NCI-H82 (cell line): ENCODE measurements at regions not wholly inside any gene's neighbourhood (a gene's known extent, or its start where the extent isn't known, plus 50 kb on each side); places are given as distances from the start of the nearest gene placed in this dataset.
"Not testable (repeated sequence)": the region's sequence is repeated elsewhere in the genome, so short reads cannot be mapped to it uniquely, and the experiment has no call there.

Experiments
- DNase-seq: peaks from one replicate; lab custom pipeline; 2025; lab: John Stamatoyannopoulos, UW

GRCh38 chr6:60789601-60790000 is 1496.4 kb downstream of the KHDRBS2 start:
- DNase-seq, result not testable (repeated sequence)

GRCh38 chr6:60782698-60783464 is 1503.1 kb downstream of the KHDRBS2 start:
- DNase-seq, result not testable (repeated sequence)

- not testable (repeated sequence) for DNase-seq
These were observed 1506.4 kb downstream of the KHDRBS2 start for GRCh38 chr6:60779591-60779990.

GRCh38 chr6:60767791-60768499 is 1518.1 kb downstream of the KHDRBS2 start:
- not testable (repeated sequence) for DNase-seq

- not testable (repeated sequence) for DNase-seq
These were observed 1520.7 kb downstream of the KHDRBS2 start for GRCh38 chr6:60765331-60765730.

- DNase-seq, result not testable (repeated sequence)
These were observed 1522.5 kb downstream of the KHDRBS2 start for GRCh38 chr6:60763464-60764080.

- DNase-seq, result not testable (repeated sequence)
These were observed 1525.1 kb downstream of the KHDRBS2 start for GRCh38 chr6:60760928-60761327.

- not testable (repeated sequence) for DNase-seq
These were observed 1526.7 kb downstream of the KHDRBS2 start for GRCh38 chr6:60759149-60759825.

- not testable (repeated sequence) for DNase-seq
These were observed 1527.3 kb downstream of the KHDRBS2 start for GRCh38 chr6:60758725-60759124.

GRCh38 chr6:60754879-60755278 is 1531.1 kb downstream of the KHDRBS2 start:
- DNase-seq, result no peak

- DNase-seq, result not testable (repeated sequence)
These were observed 1535.5 kb downstream of the KHDRBS2 start for GRCh38 chr6:60750353-60751081.

- DNase-seq, result not testable (repeated sequence)
These were observed 1538.1 kb downstream of the KHDRBS2 start for GRCh38 chr6:60747765-60748556.

- not testable (repeated sequence) for DNase-seq
These were observed 1548.1 kb downstream of the KHDRBS2 start for GRCh38 chr6:60737764-60738425.

GRCh38 chr6:60737315-60737714 is 1548.7 kb downstream of the KHDRBS2 start:
- DNase-seq, result not testable (repeated sequence)

GRCh38 chr6:60723935-60724334 is 1562.1 kb downstream of the KHDRBS2 start:
- not testable (repeated sequence) for DNase-seq

GRCh38 chr6:60695232-60695631 is 1590.8 kb downstream of the KHDRBS2 start:
- no peak for DNase-seq

GRCh38 chr6:60687085-60687484 is 1598.9 kb downstream of the KHDRBS2 start:
- DNase-seq, result no peak

GRCh38 chr6:60681806-60682205 is 1604.2 kb downstream of the KHDRBS2 start:
- no peak for DNase-seq

- DNase-seq, result no peak
These were observed 1606.8 kb downstream of the KHDRBS2 start for GRCh38 chr6:60679175-60679574.

GRCh38 chr6:60671369-60671768 is 1614.7 kb downstream of the KHDRBS2 start:
- DNase-seq, result no peak
